K562 (cell line): ENCODE measurements at regions not wholly inside any gene's neighbourhood (a gene's known extent, or its start where the extent isn't known, plus 50 kb on each side); places are given as distances from the start of the nearest gene placed in this dataset.

Experiments used
- EHMT2 ChIP-seq: fragments of 450-650 bp; IDR thresholded peaks from 2 replicates; pipeline ENCODE4 v1.6.1; 2018; ENCODE audit warnings: antibody characterized with exemption
- GATAD2B ChIP-seq: fragments of 450-650 bp; IDR thresholded peaks from 2 replicates; pipeline ENCODE4 v1.6.1; 2017; ENCODE audit warnings: mild to moderate bottlenecking, borderline replicate concordance
- MAFF ChIP-seq: IDR thresholded peaks from 2 replicates; pipeline ENCODE4 v1.6.1; 2012; ENCODE audit warnings: low read length, improper control_type of control experiment
- RBM14 ChIP-seq: fragments of 200-400 bp; formaldehyde crosslinking; IDR thresholded peaks from 2 replicates; pipeline ENCODE4 v1.6.1; 2018; ENCODE audit warnings: low read depth, mild to moderate bottlenecking, low read length, moderate library complexity, borderline replicate concordance; ENCODE audit not compliant: insufficient read depth
- SFPQ ChIP-seq: fragments of 200-400 bp; formaldehyde crosslinking; IDR thresholded peaks from 2 replicates; pipeline ENCODE4 v1.6.1; 2017; ENCODE audit warnings: mild to moderate bottlenecking, low read depth, low read length, moderate library complexity
- TSC22D4 ChIP-seq: fragments of 450-650 bp; IDR thresholded peaks from 2 replicates; pipeline ENCODE4 v1.6.1; 2016; ENCODE audit warnings: missing genetic modification characterization, missing biosample characterization, control low read depth
- TF ChIP-seq, protein P1 (sequence below), 2 experiments: fragments of 150-350 bp in 1 of 2; IDR thresholded peaks; 2 replicates each; pipeline ENCODE4 v1.6.1; 2012 to 2016; ENCODE audit warnings: low read depth in 2 of 2, low read length in 2 of 2, mild to moderate bottlenecking in 1 of 2, moderate library complexity in 1 of 2

DNA sequence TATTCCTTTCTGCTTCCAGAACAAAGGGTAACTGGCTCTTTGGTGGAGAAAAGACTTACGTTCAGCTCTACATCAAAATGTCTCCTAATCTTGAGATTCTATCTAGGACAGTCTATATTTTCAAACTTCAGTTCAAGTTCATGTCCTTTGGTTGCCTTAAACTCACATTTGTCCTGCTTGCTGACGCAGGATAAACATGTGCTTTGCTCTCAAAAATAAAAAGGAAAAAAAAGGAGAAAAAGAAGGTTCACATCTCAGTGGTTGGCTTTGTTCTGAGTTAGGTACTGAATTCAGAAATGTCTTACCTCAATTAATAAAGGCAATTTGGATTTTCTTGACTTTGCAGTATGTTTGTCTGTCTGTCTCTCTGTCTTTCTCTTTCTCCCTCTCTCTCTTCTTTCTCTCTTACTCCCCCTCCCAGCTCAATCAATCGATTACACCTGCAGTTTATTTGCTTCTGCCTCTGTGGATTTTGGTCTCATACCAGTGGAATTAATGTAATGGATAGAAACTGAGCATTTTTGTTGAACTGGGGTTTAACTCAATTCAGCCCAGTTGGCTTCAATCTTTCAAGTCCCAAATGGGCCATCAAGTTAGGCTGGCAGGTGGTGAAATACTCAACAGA is 72.2 kb upstream of the ADRB1 start (continued):
- TF ChIP-seq SFPQ (no peak), RBM14 (no peak), GATAD2B (no peak), EHMT2 (no peak), MAFF (no peak), TSC22D4 (no peak)
- TF ChIP-seq, protein P1, sequence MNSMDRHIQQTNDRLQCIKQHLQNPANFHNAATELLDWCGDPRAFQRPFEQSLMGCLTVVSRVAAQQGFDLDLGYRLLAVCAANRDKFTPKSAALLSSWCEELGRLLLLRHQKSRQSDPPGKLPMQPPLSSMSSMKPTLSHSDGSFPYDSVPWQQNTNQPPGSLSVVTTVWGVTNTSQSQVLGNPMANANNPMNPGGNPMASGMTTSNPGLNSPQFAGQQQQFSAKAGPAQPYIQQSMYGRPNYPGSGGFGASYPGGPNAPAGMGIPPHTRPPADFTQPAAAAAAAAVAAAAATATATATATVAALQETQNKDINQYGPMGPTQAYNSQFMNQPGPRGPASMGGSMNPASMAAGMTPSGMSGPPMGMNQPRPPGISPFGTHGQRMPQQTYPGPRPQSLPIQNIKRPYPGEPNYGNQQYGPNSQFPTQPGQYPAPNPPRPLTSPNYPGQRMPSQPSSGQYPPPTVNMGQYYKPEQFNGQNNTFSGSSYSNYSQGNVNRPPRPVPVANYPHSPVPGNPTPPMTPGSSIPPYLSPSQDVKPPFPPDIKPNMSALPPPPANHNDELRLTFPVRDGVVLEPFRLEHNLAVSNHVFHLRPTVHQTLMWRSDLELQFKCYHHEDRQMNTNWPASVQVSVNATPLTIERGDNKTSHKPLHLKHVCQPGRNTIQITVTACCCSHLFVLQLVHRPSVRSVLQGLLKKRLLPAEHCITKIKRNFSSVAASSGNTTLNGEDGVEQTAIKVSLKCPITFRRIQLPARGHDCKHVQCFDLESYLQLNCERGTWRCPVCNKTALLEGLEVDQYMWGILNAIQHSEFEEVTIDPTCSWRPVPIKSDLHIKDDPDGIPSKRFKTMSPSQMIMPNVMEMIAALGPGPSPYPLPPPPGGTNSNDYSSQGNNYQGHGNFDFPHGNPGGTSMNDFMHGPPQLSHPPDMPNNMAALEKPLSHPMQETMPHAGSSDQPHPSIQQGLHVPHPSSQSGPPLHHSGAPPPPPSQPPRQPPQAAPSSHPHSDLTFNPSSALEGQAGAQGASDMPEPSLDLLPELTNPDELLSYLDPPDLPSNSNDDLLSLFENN (IDR thresholded peaks at IDR 0.05; ENCODE audit: low read depth in 2 of 2, low read length in 2 of 2): no peak
- TF ChIP-seq, all 486 proteins: peak for 0
